IPS-18a (cell line): ENCODE measurements at regions not wholly inside any gene's neighbourhood (a gene's known extent, or its start where the extent isn't known, plus 50 kb on each side); places are given as distances from the start of the nearest gene placed in this dataset.

Source experiments
- H3K27ac ChIP-seq: one replicate; pipeline ENCODE4 v1.5.1; 2013; ENCODE audit warnings: low read length
- H3K27me3 ChIP-seq: one replicate; pipeline ENCODE4 v1.6.1; 2013; ENCODE audit warnings: mild to moderate bottlenecking, low read length; ENCODE audit not compliant: control insufficient read depth, insufficient read depth
- H3K36me3 ChIP-seq: one replicate; pipeline ENCODE4 v1.6.1; 2013; ENCODE audit warnings: low read depth, low read length; ENCODE audit not compliant: control insufficient read depth
- H3K4me1 ChIP-seq: one replicate; pipeline ENCODE4 v1.6.1; 2013; ENCODE audit warnings: low read depth, low read length; ENCODE audit not compliant: control insufficient read depth
- H3K4me3 ChIP-seq: one replicate; pipeline ENCODE4 v1.5.1; 2013; ENCODE audit warnings: low read length
- H3K9ac ChIP-seq: one replicate; pipeline ENCODE4 v1.6.1; 2013; ENCODE audit warnings: mild to moderate bottlenecking, low read length, moderate library complexity
- H3K9me3 ChIP-seq: one replicate; pipeline ENCODE4 v1.6.1; 2013; ENCODE audit warnings: low read depth, low read length; ENCODE audit not compliant: control insufficient read depth

GRCh38 chr21:36605426-36605825, 93.5 kb upstream of the SIM2 start:
- Histone ChIP-seq H3K27ac (no peak overlapping the region), H3K9me3 (no peaks in the 10 kb centered on the region), H3K9ac (no peak overlapping the region), H3K27me3 (no peaks in the 10 kb centered on the region), H3K36me3 (no peaks in the 10 kb centered on the region), H3K4me3 (no peak overlapping the region), H3K4me1 (peaks cover 6% of the 10 kb centered on the region)

GRCh38 chr21:36606287-36606982, 92.5 kb upstream of the SIM2 start:
- Histone ChIP-seq H3K27ac (no peak overlapping the region), H3K9ac (no peak overlapping the region), H3K4me3 (no peak overlapping the region), H3K27me3 (no peaks in the 10 kb centered on the region), H3K4me1 (peaks cover 6% of the 10 kb centered on the region), H3K36me3 (no peaks in the 10 kb centered on the region), H3K9me3 (no peaks in the 10 kb centered on the region)

DNA sequence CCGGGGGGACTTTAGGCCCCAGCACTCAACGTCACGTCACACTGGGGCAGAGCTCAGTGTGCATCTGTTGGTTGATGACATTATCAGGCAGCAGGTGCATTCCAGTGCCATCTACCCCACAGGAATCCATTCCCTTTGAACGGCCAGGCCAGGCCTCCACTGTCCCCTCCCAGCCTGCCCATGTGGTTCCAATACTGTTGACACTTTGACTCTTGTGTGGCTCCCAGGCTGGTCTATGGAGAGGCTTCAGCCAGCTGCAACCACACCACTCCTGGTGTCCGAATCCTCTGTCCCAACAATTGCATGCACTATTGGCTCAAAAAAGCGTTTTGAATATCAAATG, 92.0 kb upstream of the SIM2 start:
- Histone ChIP-seq H3K4me1 (peaks cover 6% of the 10 kb centered on the region), H3K9me3 (no peaks in the 10 kb centered on the region), H3K4me3 (no peak overlapping the region), H3K9ac (no peak overlapping the region), H3K27ac (no peak overlapping the region), H3K36me3 (no peaks in the 10 kb centered on the region), H3K27me3 (no peaks in the 10 kb centered on the region)

- no peak overlapping the region for H3K27ac ChIP-seq
Observed at GRCh38 chr21:36608041-36608896, 90.6 kb upstream of the SIM2 start.

GRCh38 chr21:36608897-36609225, 90.1 kb upstream of the SIM2 start:
- H3K27me3 ChIP-seq, result no peaks in the 10 kb centered on the region
- H3K9me3 ChIP-seq, result no peaks in the 10 kb centered on the region
- no peak overlapping the region for H3K4me3 ChIP-seq
- no peak overlapping the region for H3K27ac ChIP-seq
- peaks cover 6% of the 10 kb centered on the region for H3K4me1 ChIP-seq
- H3K9ac ChIP-seq, result no peak overlapping the region
- H3K36me3 ChIP-seq, result no peaks in the 10 kb centered on the region

More at GRCh38 chr21:36608041-36608896, 90.6 kb upstream of the SIM2 start:
- Histone ChIP-seq H3K27me3 (no peaks in the 10 kb centered on the region), H3K4me1 (peaks cover 6% of the 10 kb centered on the region), H3K9me3 (no peaks in the 10 kb centered on the region), H3K36me3 (no peaks in the 10 kb centered on the region), H3K9ac (no peak overlapping the region), H3K4me3 (no peak overlapping the region)

DNA sequence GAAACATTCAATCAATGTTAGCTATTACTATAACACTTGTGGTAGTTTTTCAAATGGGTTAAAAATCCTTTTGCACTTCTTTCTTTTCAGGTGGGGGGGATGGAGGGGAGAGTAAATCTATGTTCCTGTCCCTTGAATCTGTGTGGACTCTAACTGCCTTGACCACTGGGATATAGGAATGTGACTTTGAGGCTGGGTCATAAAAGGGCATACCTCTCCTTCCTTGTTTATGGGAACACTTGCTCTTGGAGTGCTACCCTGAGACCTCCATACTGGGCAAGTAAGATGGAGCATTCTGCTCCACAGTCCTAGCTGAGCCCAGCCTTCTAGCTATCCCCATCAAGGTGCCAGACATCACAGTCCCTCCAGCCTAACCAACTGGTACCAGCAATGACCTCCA, 89.3 kb upstream of the SIM2 start:
- H3K4me3 ChIP-seq, result no peak overlapping the region
- H3K27me3 ChIP-seq, result no peaks in the 10 kb centered on the region
- H3K4me1 ChIP-seq, result peaks cover 6% of the 10 kb centered on the region
- no peak overlapping the region for H3K27ac ChIP-seq
- H3K9ac ChIP-seq, result no peak overlapping the region
- no peaks in the 10 kb centered on the region for H3K9me3 ChIP-seq
- H3K36me3 ChIP-seq, result no peaks in the 10 kb centered on the region

DNA sequence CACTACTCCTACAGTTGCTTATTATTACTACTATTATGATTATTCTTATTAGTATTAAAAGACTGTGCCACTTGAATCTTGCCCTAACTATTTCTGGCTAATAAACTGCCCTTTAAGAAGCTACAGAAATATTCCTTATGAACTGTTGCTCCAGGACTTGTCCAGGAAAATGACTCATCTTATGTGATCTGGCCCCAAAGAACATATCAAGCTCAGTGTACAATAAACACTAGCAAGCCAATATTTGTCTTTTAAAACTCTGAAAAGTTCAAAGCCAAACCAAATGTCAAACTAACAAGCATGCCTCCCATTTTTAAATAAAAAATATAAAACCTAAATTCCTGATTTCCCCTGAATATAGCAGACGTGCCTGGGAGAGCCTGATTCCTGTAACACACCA, 88.7 kb upstream of the SIM2 start:
- Histone ChIP-seq H3K27ac (no peak overlapping the region), H3K9ac (no peak overlapping the region), H3K4me3 (no peak overlapping the region), H3K9me3 (no peaks in the 10 kb centered on the region), H3K27me3 (no peaks in the 10 kb centered on the region), H3K36me3 (no peaks in the 10 kb centered on the region), H3K4me1 (peaks cover 6% of the 10 kb centered on the region)

- Histone ChIP-seq H3K9ac (no peak overlapping the region), H3K9me3 (no peaks in the 10 kb centered on the region), H3K4me3 (no peak overlapping the region), H3K36me3 (no peaks in the 10 kb centered on the region), H3K27me3 (no peaks in the 10 kb centered on the region), H3K4me1 (peaks cover 6% of the 10 kb centered on the region), H3K27ac (no peak overlapping the region)
Observed at GRCh38 chr21:36610935-36611334, 88.0 kb upstream of the SIM2 start.

- H3K9ac ChIP-seq, result no peak overlapping the region
- H3K9me3 ChIP-seq, result peaks cover 4% of the 10 kb centered on the region
- no peak overlapping the region for H3K27ac ChIP-seq
- H3K36me3 ChIP-seq, result no peaks in the 10 kb centered on the region
- no peak overlapping the region for H3K4me3 ChIP-seq
- H3K4me1 ChIP-seq, result peaks cover 6% of the 10 kb centered on the region
- H3K27me3 ChIP-seq, result no peaks in the 10 kb centered on the region
Observed at GRCh38 chr21:36611379-36611778, 87.5 kb upstream of the SIM2 start.

- Histone ChIP-seq H3K4me3 (no peak overlapping the region), H3K9me3 (peaks cover 9% of the 10 kb centered on the region), H3K4me1 (peaks cover 6% of the 10 kb centered on the region), H3K9ac (no peak overlapping the region), H3K27ac (no peak overlapping the region), H3K27me3 (no peaks in the 10 kb centered on the region), H3K36me3 (no peaks in the 10 kb centered on the region)
Observed at GRCh38 chr21:36613059-36613458, 85.9 kb upstream of the SIM2 start.

DNA sequence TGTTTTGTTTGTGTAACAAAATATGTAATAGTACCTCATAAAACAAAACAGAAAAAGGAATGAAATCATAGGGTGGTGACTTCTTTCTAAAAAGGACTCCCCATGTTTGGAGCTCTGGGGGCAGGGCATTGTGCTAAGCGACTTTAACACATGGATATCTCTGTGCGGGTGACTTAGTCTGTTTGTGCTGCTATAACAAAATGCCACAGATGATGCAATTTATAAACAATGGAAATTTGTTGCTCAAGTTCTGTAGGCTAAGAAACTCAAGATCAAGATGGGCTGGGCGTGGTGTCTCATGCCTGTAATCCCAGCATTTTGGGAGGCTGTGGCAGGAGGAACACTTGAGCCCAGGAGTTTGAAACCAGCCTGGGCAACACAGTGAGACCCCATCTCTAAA, 85.4 kb upstream of the SIM2 start:
- Histone ChIP-seq H3K27ac (no peak overlapping the region), H3K9ac (no peak overlapping the region), H3K9me3 (peaks cover 9% of the 10 kb centered on the region), H3K36me3 (no peaks in the 10 kb centered on the region), H3K4me3 (no peak overlapping the region), H3K4me1 (peaks cover under 1% of the 10 kb centered on the region), H3K27me3 (no peaks in the 10 kb centered on the region)
